HL-60 (cell line): ENCODE measurements at regions not wholly inside any gene's neighbourhood (a gene's known extent, or its start where the extent isn't known, plus 50 kb on each side); places are given as distances from the start of the nearest gene placed in this dataset.

ENCODE experiments used
- DNase-seq, 2 experiments: peaks; one replicate each; pipeline ENCODE4 v3.0.0-alpha.2; 2010 to 2020; ENCODE audit warnings: low read depth in 1 of 2, low spot score in 1 of 2
- H3K27ac ChIP-seq: fragments of 250-450 bp; sonication (Bioruptor Pico); replicated peaks from 2 replicates; pipeline ENCODE4 v1.5.1; 2020; ENCODE audit warnings: mild to moderate bottlenecking, moderate library complexity
- H3K27me3 ChIP-seq: fragments of 250-450 bp; sonication (Bioruptor Pico); 2 replicates; pipeline ENCODE4 v1.5.1; 2021; ENCODE audit warnings: mild to moderate bottlenecking, moderate library complexity; ENCODE audit not compliant: insufficient read depth, poor library complexity, severe bottlenecking
- H3K4me3 ChIP-seq: replicated peaks from 2 replicates; pipeline ENCODE4 v1.5.1; 2011; ENCODE audit warnings: mild to moderate bottlenecking, control low read depth, low read length; ENCODE audit not compliant: insufficient read depth
- GABPA ChIP-seq: IDR thresholded peaks from 2 replicates; pipeline ENCODE4 v1.6.1; 2012; ENCODE audit warnings: low read depth
- POLR2AphosphoS5 ChIP-seq: IDR thresholded peaks from 2 replicates; pipeline ENCODE4 v1.6.1; 2012; ENCODE audit warnings: low read depth
- SPI1 ChIP-seq: IDR thresholded peaks from 2 replicates; pipeline ENCODE4 v1.6.1; 2012; ENCODE audit warnings: low read depth, mild to moderate bottlenecking, borderline replicate concordance
- TF ChIP-seq, protein P1 (sequence below): IDR thresholded peaks from 2 replicates; pipeline ENCODE4 v1.6.1; 2012; ENCODE audit warnings: low read depth; ENCODE audit not compliant: insufficient replicate concordance
- TF ChIP-seq, protein P2 (sequence below): IDR thresholded peaks from one replicate; pipeline ENCODE4 v1.5.1; 2011; ENCODE audit warnings: low read length, control low read depth, inconsistent platforms; ENCODE audit not compliant: insufficient read depth

DNA sequence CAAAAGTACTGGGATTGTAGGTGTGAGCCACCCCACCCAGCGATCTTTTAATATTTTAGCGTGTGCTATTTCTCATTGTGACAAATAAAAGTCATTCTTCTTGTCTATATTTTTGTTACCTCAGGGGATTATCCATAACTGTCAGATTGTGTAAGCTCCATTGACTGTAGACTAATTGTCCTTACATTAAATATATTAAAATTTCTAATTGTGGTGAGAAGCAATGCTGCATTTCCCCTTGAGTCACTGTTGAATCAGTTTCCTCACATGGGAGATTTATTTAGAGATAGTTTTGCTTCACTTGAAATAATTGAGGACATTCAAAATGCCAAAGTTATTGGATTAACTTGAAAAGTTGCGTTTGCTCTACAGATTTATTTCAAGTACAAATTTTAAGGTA, 782.4 kb upstream of the WWC1 start:
- Histone ChIP-seq H3K27ac (no peak overlapping the region), H3K27me3 (no peaks in the 10 kb centered on the region), H3K4me3 (no peak overlapping the region)
- no peak for DNase-seq
- TF ChIP-seq GABPA (no peak), POLR2AphosphoS5 (no peak)
- TF ChIP-seq, protein P1, sequence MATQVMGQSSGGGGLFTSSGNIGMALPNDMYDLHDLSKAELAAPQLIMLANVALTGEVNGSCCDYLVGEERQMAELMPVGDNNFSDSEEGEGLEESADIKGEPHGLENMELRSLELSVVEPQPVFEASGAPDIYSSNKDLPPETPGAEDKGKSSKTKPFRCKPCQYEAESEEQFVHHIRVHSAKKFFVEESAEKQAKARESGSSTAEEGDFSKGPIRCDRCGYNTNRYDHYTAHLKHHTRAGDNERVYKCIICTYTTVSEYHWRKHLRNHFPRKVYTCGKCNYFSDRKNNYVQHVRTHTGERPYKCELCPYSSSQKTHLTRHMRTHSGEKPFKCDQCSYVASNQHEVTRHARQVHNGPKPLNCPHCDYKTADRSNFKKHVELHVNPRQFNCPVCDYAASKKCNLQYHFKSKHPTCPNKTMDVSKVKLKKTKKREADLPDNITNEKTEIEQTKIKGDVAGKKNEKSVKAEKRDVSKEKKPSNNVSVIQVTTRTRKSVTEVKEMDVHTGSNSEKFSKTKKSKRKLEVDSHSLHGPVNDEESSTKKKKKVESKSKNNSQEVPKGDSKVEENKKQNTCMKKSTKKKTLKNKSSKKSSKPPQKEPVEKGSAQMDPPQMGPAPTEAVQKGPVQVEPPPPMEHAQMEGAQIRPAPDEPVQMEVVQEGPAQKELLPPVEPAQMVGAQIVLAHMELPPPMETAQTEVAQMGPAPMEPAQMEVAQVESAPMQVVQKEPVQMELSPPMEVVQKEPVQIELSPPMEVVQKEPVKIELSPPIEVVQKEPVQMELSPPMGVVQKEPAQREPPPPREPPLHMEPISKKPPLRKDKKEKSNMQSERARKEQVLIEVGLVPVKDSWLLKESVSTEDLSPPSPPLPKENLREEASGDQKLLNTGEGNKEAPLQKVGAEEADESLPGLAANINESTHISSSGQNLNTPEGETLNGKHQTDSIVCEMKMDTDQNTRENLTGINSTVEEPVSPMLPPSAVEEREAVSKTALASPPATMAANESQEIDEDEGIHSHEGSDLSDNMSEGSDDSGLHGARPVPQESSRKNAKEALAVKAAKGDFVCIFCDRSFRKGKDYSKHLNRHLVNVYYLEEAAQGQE, result no peak
- TF ChIP-seq, protein P2, sequence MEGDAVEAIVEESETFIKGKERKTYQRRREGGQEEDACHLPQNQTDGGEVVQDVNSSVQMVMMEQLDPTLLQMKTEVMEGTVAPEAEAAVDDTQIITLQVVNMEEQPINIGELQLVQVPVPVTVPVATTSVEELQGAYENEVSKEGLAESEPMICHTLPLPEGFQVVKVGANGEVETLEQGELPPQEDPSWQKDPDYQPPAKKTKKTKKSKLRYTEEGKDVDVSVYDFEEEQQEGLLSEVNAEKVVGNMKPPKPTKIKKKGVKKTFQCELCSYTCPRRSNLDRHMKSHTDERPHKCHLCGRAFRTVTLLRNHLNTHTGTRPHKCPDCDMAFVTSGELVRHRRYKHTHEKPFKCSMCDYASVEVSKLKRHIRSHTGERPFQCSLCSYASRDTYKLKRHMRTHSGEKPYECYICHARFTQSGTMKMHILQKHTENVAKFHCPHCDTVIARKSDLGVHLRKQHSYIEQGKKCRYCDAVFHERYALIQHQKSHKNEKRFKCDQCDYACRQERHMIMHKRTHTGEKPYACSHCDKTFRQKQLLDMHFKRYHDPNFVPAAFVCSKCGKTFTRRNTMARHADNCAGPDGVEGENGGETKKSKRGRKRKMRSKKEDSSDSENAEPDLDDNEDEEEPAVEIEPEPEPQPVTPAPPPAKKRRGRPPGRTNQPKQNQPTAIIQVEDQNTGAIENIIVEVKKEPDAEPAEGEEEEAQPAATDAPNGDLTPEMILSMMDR, result no peak

DNA sequence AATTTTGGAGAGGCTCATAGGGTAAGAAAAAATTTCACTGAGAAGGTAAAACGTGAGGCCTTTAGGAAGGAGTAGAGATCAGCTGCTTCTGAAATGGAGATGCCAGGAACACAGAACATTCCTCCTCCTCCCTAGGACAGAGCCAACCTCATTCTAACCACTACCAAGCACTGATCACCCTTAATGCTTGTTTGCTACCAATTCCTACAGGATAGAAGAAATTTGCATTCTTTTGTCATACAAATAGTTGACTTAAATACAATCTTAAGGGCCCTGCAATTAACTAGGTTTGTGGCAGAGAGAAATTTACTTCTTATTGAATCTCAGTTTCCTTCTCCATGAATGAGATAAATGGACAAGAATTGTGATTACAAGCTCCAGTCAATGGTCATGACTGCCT, 780.2 kb upstream of the WWC1 start:
- DNase-seq, result no peak
- H3K27me3 ChIP-seq, result no peaks in the 10 kb centered on the region
- H3K27ac ChIP-seq, result no peak overlapping the region
- no peak overlapping the region for H3K4me3 ChIP-seq
- TF ChIP-seq, protein P1, result no peak
- TF ChIP-seq, protein P2, result no peak
- TF ChIP-seq POLR2AphosphoS5 (no peak), SPI1 (no peak), GABPA (no peak)

DNA sequence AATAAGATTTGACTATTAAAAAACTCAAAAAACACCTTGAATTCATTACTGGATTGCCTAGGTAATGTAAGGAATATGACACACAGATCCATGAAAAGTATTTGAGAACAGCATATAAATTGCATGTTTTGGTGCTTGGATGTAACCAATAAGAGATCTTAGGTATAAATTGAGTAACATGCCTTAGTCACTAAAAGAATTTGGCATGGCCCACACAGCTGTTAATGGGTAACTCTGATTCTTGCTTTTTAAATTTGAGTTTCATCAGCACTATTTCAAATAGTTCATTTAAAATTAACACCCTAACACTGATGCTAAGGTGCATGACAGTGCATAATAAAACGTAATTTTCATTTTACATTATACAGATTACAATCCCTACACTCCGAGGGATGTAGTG, 779.3 kb upstream of the WWC1 start:
- H3K27me3 ChIP-seq, result no peaks in the 10 kb centered on the region
- DNase-seq, result no peak
- TF ChIP-seq GABPA (no peak), POLR2AphosphoS5 (no peak), SPI1 (no peak)
- TF ChIP-seq, protein P2, result no peak
- TF ChIP-seq, protein P1, result no peak
- no peak overlapping the region for H3K27ac ChIP-seq
- H3K4me3 ChIP-seq, result no peak overlapping the region
